Effector memory CD4-positive, alpha-beta T cell (primary cell): ENCODE measurements at regions not wholly inside any gene's neighbourhood (a gene's known extent, or its start where the extent isn't known, plus 50 kb on each side); places are given as distances from the start of the nearest gene placed in this dataset.
"Not testable (repeated sequence)": the region's sequence is repeated elsewhere in the genome, so short reads cannot be mapped to it uniquely, and the experiment has no call there.

Experiments used
- DNase-seq, 3 donors: peaks; one replicate each; pipeline ENCODE4 v3.0.0-alpha.2; 2020
- H3K27ac ChIP-seq: 2 replicates; pipeline ENCODE4 v1.7.0; 2013; ENCODE audit warnings: mild to moderate bottlenecking, low read length, moderate library complexity; ENCODE audit not compliant: insufficient read depth, poor library complexity, severe bottlenecking
- H3K27me3 ChIP-seq: replicated peaks from 2 replicates; pipeline ENCODE4 v1.7.0; 2013; ENCODE audit warnings: mild to moderate bottlenecking, low read length; ENCODE audit not compliant: insufficient read depth, control insufficient read depth, poor library complexity, severe bottlenecking
- H3K36me3 ChIP-seq: 2 replicates; pipeline ENCODE4 v1.7.0; 2013; ENCODE audit warnings: mild to moderate bottlenecking, low read length, moderate library complexity; ENCODE audit not compliant: control insufficient read depth, insufficient read depth
- H3K4me1 ChIP-seq: 2 replicates; pipeline ENCODE4 v1.7.0; 2013; ENCODE audit warnings: low read length, mild to moderate bottlenecking; ENCODE audit not compliant: control insufficient read depth, insufficient read depth, poor library complexity, severe bottlenecking
- H3K4me3 ChIP-seq: 2 replicates; pipeline ENCODE4 v1.7.0; 2013; ENCODE audit warnings: low read length, low read depth, mild to moderate bottlenecking; ENCODE audit not compliant: insufficient read depth, poor library complexity, severe bottlenecking
- H3K9me3 ChIP-seq: 2 replicates; pipeline ENCODE4 v1.7.0; 2013; ENCODE audit warnings: mild to moderate bottlenecking, low read length, moderate library complexity; ENCODE audit not compliant: control insufficient read depth

DNA sequence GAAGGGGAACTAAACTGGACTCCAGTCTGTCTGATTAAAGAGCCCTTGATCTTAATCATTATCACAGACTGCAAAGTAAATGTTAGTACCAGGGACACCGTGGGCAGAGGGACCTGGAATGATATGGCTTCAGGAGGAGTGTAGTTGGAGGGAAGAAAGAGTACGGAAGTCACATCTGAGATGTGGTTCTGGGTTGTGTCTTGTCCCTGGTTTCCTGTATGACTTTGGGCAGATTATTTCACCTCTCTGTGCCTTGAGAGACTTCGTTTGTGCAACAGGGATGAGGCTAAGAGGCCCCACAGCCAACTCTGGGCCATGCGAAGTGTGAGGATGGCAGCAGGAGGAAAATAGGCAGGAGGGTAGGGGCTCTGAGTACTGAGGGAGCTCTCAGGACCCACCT, 76.1 kb upstream of the SLC2A1 start:
- DNase-seq = no peak
- Histone ChIP-seq H3K27ac (peak overlapping the region; percentile 20), H3K4me1 (peaks cover 20% of the 10 kb centered on the region), H3K4me3 (no peak overlapping the region), H3K36me3 (no peaks in the 10 kb centered on the region), H3K27me3 (no peaks in the 10 kb centered on the region), H3K9me3 (no peaks in the 10 kb centered on the region)

DNA sequence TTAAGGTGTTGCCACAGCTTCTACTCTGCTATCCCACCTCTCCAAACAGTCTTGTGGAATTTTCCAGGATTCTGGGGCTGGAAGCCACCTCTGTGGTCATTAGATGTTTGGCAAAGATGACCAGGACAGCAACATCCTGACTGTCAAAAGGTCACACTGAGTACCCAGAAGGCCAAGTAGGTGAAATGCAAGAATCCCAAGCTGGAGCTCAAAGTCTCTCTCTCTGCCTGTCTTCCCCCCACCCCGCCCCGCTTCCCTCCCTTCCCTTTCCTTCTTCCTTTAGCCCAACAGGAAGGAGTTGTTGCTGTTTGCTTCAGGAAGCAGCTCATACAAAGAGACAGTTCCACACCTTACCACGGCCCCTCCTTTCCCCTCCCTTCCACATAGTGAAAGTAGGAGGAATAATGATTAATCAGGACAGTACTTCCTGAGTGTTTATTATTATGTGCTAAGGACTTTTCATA, 75.6 kb upstream of the SLC2A1 start:
- no peak for DNase-seq
- Histone ChIP-seq H3K9me3 (no peaks in the 10 kb centered on the region), H3K36me3 (no peaks in the 10 kb centered on the region), H3K4me3 (no peak overlapping the region), H3K27ac (no peak overlapping the region), H3K4me1 (peaks cover 20% of the 10 kb centered on the region), H3K27me3 (no peaks in the 10 kb centered on the region)

DNA sequence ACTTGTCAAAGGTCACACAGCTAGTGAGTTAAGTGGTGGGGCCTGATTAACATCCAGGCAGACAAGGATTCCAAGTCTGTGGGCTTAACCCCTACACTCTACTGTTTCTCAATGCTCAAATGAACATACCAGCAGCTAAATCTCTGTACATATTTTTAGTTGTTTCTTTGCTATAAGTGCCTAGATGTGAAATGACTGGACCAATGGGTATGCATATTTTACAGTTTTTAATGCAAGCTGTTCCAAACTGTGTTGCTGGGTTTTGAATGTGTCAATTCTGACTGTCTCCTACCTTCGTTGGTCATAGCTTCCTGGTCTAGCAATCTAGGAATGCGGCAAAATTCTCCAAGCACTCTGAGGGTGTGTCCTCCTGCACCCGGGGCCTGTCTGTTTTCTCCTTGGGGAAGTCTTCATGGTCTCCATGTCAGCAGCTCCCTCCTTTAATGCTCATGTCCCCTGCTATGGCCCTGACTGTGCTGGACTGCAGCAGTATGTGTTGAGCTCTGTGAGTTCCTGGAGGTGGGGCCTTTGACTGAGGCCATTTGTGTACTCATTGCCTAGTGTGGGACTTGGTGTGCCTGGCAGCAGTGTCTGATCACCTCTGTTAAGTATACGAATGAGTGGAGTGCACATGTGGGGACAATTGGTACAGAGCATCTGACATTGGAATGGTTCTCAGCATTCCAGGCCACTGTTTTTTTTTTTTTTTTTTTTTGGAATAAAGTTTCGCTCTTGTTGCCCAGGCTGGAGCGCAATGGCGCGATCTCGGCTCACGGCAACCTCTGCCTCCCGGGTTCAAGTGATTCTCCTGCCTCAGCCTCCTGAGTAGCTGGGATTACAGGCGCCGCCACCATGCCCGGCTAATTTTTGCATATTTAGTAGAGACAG, 72.9 kb upstream of the SLC2A1 start:
- DNase-seq = no peak
- H3K4me1 ChIP-seq = peaks cover 20% of the 10 kb centered on the region
- H3K4me3 ChIP-seq = no peak overlapping the region
- no peak overlapping the region for H3K27ac ChIP-seq
- H3K36me3 ChIP-seq = no peaks in the 10 kb centered on the region
- no peaks in the 10 kb centered on the region for H3K27me3 ChIP-seq
- no peaks in the 10 kb centered on the region for H3K9me3 ChIP-seq

DNA sequence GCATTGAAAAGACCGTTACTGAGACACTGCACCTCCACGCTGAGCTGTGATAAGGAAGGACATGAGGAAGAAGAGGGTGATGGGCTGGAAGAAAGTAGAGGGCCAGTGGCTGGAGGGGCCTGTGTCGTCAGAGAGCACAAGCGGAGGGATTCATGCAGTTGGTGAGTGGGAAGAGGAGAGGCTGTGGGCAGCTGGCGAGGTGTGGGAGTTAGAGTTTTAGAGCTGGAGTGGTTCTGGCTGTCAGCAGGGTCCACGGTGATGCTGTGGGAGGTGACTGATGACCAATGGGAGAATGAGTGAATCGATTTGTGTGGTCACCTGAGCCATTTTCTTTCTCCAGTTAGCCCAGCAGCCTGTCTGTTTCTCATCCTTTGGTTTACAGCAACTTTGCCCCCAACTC, 66.2 kb upstream of the SLC2A1 start:
- Histone ChIP-seq H3K4me1 (no peaks in the 10 kb centered on the region), H3K27me3 (no peaks in the 10 kb centered on the region), H3K9me3 (no peaks in the 10 kb centered on the region), H3K4me3 (no peak overlapping the region), H3K36me3 (no peaks in the 10 kb centered on the region), H3K27ac (no peak overlapping the region)
- DNase-seq = no peak

DNA sequence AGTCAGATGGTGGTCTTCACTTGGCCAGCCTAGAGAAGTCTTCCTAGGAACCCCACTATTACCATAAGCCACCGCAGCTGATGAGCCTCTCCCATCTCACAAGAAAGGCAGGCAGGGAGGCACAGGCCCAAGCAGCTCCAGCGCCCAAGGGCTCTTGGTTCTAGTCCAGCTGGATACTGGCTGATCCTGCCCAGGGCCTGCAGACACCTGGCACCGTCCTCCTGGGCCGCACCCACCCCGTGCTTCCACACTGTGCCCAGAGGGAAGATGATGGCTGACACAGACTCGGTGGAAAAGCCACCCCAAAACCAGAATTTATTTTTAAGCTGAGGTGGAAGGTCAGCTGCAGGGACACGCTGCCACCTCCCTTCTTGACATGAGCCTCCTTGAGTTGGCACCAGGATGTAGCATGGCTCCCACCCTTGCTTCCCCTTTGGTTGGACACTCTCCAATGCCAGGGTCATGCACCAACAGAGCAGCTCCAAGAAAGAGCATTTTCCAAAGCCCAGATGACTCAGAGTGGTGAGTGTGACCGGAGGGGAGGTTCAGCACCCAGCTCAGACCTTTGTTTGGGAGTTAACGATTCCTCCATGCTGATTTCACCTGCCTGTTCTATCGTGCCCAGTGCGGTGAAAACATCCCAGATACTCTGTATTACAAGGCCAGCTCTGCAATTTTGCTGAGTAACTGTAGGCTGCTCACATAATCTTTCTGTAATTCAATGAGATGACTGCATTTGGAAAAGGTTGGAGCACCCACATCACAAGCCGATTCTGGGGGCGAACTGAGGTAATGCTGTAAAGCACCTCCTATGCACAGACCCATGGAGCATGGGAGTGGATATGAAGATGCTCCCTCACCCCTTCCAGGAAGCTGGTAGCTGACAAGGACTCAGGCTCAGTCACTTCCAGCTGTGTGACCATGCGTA, 63.1 kb upstream of the SLC2A1 start:
- Histone ChIP-seq H3K4me3 (no peak overlapping the region), H3K27ac (no peak overlapping the region), H3K27me3 (no peaks in the 10 kb centered on the region), H3K4me1 (no peaks in the 10 kb centered on the region), H3K36me3 (no peaks in the 10 kb centered on the region), H3K9me3 (no peaks in the 10 kb centered on the region)
- no peak for DNase-seq

DNA sequence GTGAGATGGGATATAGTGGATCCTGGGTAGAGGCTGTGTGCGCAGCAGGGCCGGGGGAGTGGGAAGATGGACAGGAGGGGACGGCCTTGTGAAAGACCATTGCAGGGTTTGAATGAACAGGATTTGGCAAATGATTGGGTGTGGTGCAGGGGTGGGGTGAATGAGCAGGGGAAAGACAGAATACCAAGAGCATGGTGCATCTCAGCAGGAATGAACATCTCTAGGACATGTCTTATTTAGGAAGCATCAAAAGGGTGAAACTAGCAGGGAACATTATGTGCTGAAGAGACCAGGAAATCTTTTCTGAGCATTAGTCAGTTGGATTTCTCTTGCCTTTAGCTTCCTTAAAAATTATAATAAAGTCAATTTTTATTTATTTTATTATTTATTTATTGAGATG, 60.6 kb upstream of the SLC2A1 start:
- H3K4me1 ChIP-seq = no peaks in the 10 kb centered on the region
- DNase-seq = no peak
- no peak overlapping the region for H3K27ac ChIP-seq
- H3K36me3 ChIP-seq = no peaks in the 10 kb centered on the region
- no peaks in the 10 kb centered on the region for H3K27me3 ChIP-seq
- no peaks in the 10 kb centered on the region for H3K9me3 ChIP-seq
- no peak overlapping the region for H3K4me3 ChIP-seq

DNA sequence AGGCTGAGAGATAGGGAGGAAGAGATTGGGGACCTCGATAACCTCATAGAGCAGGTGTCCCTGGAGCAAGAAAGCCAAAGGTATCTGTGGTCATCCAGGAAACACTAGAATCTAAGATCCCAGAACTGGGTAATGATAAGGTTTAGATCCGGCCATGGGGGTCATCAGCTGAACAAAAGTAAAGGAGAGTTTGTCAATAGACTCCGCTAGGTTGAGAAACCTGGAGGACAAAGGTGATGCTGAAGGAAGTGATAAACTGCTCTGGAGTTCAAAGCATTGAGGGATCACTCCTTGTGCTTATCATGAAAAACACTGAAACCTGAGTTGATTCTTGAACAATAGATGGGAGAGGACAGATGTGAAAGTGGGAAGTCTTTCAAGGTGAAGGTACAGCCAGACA, 59.5 kb upstream of the SLC2A1 start:
- H3K4me1 ChIP-seq = no peaks in the 10 kb centered on the region
- H3K4me3 ChIP-seq = no peak overlapping the region
- no peaks in the 10 kb centered on the region for H3K36me3 ChIP-seq
- H3K9me3 ChIP-seq = no peaks in the 10 kb centered on the region
- no peaks in the 10 kb centered on the region for H3K27me3 ChIP-seq
- no peak overlapping the region for H3K27ac ChIP-seq
- DNase-seq = no peak

DNA sequence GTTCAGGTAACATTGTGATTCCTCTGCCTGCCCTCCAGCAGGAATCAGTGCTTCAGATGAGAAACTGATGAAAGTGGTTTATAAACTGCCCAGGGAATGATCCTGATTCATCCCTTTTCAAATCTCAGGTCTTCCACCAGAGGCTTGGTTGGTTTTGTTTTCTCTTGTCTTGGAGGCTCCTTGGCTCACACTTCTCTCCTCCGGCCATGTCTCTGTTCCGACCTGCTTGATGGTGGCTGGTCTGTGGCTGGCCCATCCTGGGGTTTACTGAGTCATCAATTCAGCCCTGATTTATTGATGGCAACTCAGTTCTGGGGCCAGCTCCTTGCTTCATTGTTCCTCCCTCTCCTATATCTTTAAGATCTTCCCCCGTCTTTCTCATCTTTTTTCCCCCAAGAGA, 56.6 kb upstream of the SLC2A1 start:
- H3K27ac ChIP-seq = no peak overlapping the region
- H3K27me3 ChIP-seq = no peaks in the 10 kb centered on the region
- no peaks in the 10 kb centered on the region for H3K4me1 ChIP-seq
- no peaks in the 10 kb centered on the region for H3K36me3 ChIP-seq
- no peak for DNase-seq
- H3K4me3 ChIP-seq = no peak overlapping the region
- no peaks in the 10 kb centered on the region for H3K9me3 ChIP-seq

DNA sequence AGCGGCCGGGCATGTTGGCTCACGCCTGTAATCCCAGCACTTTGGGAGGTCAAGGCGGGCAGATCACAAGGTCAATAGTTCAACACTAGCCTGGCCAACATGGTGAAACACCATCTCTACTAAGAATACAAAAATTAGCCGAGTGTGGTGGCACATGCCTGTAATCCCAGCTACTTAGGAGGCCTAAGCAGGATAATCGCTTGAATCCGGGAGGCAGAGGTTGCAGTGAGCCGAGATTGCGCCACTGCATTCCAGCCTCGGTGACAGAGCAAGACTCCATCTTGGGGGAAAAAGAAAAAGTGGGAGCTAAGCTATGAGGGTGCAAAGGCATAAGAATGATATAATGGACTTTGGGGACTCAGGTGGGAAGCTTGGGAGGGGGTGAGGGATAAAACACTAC, 55.9 kb upstream of the SLC2A1 start:
- H3K27me3 ChIP-seq, H3K4me1 ChIP-seq, H3K4me3 ChIP-seq, H3K27ac ChIP-seq, H3K9me3 ChIP-seq, DNase-seq, H3K36me3 ChIP-seq: not testable (repeated sequence)

DNA sequence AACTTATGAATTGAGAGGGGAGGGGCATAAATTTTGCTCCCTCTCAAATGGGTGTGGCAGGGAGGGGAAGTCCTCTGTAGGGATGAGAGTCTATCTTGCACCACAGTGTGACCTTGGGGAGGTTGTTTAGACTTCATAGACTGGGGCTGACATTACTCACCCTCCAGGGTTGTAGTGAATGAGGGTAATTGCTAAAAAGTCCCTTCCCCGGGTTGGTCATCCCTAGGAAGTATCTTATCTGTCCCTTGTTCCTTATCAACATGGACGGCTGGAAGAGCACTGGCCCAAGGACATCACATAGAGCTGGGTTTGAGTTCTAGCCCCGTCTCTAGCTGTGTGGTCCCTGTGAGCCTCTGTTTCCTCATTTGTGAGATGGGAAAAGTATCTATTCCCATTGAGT, 52.4 kb upstream of the SLC2A1 start:
- Histone ChIP-seq H3K27me3 (no peaks in the 10 kb centered on the region), H3K4me1 (no peaks in the 10 kb centered on the region), H3K9me3 (no peaks in the 10 kb centered on the region), H3K27ac (no peak overlapping the region), H3K36me3 (no peaks in the 10 kb centered on the region), H3K4me3 (no peak overlapping the region)
- no peak for DNase-seq
